ENCODE measurements at regions not wholly inside any gene's neighbourhood (a gene's known extent, or its start where the extent isn't known, plus 50 kb on each side); places are given as distances from the start of the nearest gene placed in this dataset.
"Not testable (repeated sequence)": the region's sequence is repeated elsewhere in the genome, so short reads cannot be mapped to it uniquely, and the experiment has no call there.

- TF ChIP-seq CTCF (IDR thresholded peaks at IDR 0.05; ENCODE audit: extremely low read depth, missing control alignments): no peak
- DNase-seq (ENCODE audit: low spot score): no peak
Measured at GRCh38 chr3:87491843-87492242, 215.5 kb upstream of the POU1F1 start.

GRCh38 chr3:87489892-87490291 is 213.5 kb upstream of the POU1F1 start:
- no peak for TF ChIP-seq CTCF (IDR thresholded peaks at IDR 0.05; ENCODE audit: extremely low read depth, missing control alignments)

GRCh38 chr3:87488765-87489164 is 212.4 kb upstream of the POU1F1 start:
- no peak for DNase-seq (ENCODE audit: low spot score)
- TF ChIP-seq CTCF (IDR thresholded peaks at IDR 0.05; ENCODE audit: extremely low read depth, missing control alignments): no peak

More at GRCh38 chr3:87489892-87490291, 213.5 kb upstream of the POU1F1 start:
- no peak for DNase-seq (ENCODE audit: low spot score)

- DNase-seq (ENCODE audit: low spot score): not testable (repeated sequence)
Measured at GRCh38 chr3:87486635-87487034, 210.3 kb upstream of the POU1F1 start.

GRCh38 chr3:87486115-87486514 is 209.7 kb upstream of the POU1F1 start:
- DNase-seq (ENCODE audit: low spot score): no peak
- TF ChIP-seq CTCF (IDR thresholded peaks at IDR 0.05; ENCODE audit: extremely low read depth, missing control alignments): no peak

GRCh38 chr3:87478716-87479115 is 202.3 kb upstream of the POU1F1 start:
- DNase-seq (ENCODE audit: low spot score): no peak
- no peak for TF ChIP-seq CTCF (IDR thresholded peaks at IDR 0.05; ENCODE audit: extremely low read depth, missing control alignments)

- TF ChIP-seq CTCF (IDR thresholded peaks at IDR 0.05; ENCODE audit: extremely low read depth, missing control alignments): no peak
- no peak for DNase-seq (ENCODE audit: low spot score)
Measured at GRCh38 chr3:87473944-87474343, 197.6 kb upstream of the POU1F1 start.

GRCh38 chr3:87468938-87469337 is 192.6 kb upstream of the POU1F1 start:
- DNase-seq (ENCODE audit: low spot score): no peak
- TF ChIP-seq CTCF (IDR thresholded peaks at IDR 0.05; ENCODE audit: extremely low read depth, missing control alignments): no peak
